T-helper 2 cell treated with Interferon-gamma antibody and Interleukin-4, amounts not matched to agents 100 ng/mL and 5 ng/mL, for 36 hours (primary cell): ENCODE measurements at regions not wholly inside any gene's neighbourhood (a gene's known extent, or its start where the extent isn't known, plus 50 kb on each side); places are given as distances from the start of the nearest gene placed in this dataset.

Experiments used
- intact Hi-C: fragments of 100-400 bp; cut with micrococcal nuclease; formaldehyde crosslinking; loops from one replicate; pipeline ENCODE4 v1.15.1; 2023

- intact Hi-C loops = no loop called here
Measured at GRCh38 chr21:27419153-27419552, 452.3 kb upstream of the ADAMTS5 start.

- intact Hi-C loops = no loop called here
Measured at GRCh38 chr21:27418346-27418745, 451.5 kb upstream of the ADAMTS5 start.

GRCh38 chr21:27412530-27412929 lies 445.6 kb upstream of the ADAMTS5 start:
- intact Hi-C loops = no loop called here

GRCh38 chr21:27408826-27409225 lies 441.9 kb upstream of the ADAMTS5 start:
- intact Hi-C loops = no loop called here

- intact Hi-C loops = no loop called here
Measured at GRCh38 chr21:27407271-27407670, 440.4 kb upstream of the ADAMTS5 start.

GRCh38 chr21:27406300-27407009 lies 439.6 kb upstream of the ADAMTS5 start:
- intact Hi-C loops = no loop called here

- intact Hi-C loops = no loop called here
Measured at GRCh38 chr21:27403011-27403410, 436.1 kb upstream of the ADAMTS5 start.

- intact Hi-C loops = no loop called here
Measured at GRCh38 chr21:27400045-27400444, 433.2 kb upstream of the ADAMTS5 start.

GRCh38 chr21:27397578-27397977 lies 430.7 kb upstream of the ADAMTS5 start:
- intact Hi-C loops = no loop called here

- intact Hi-C loops = no loop called here
Measured at GRCh38 chr21:27393726-27394125, 426.8 kb upstream of the ADAMTS5 start.

- intact Hi-C loops = no loop called here
Measured at GRCh38 chr21:27391990-27392389, 425.1 kb upstream of the ADAMTS5 start.

- intact Hi-C loops = no loop called here
Measured at GRCh38 chr21:27390384-27390783, 423.5 kb upstream of the ADAMTS5 start.

- intact Hi-C loops = no loop called here
Measured at GRCh38 chr21:27388825-27389224, 421.9 kb upstream of the ADAMTS5 start.

GRCh38 chr21:27382404-27382803 lies 415.5 kb upstream of the ADAMTS5 start:
- intact Hi-C loops = no loop called here

GRCh38 chr21:27380303-27380702 lies 413.4 kb upstream of the ADAMTS5 start:
- intact Hi-C loops = no loop called here

GRCh38 chr21:27379354-27379753 lies 412.5 kb upstream of the ADAMTS5 start:
- intact Hi-C loops = no loop called here

GRCh38 chr21:27372381-27372780 lies 405.5 kb upstream of the ADAMTS5 start:
- intact Hi-C loops = no loop called here

- intact Hi-C loops = no loop called here
Measured at GRCh38 chr21:27371975-27372331, 405.1 kb upstream of the ADAMTS5 start.

- intact Hi-C loops = no loop called here
Measured at GRCh38 chr21:27371115-27371974, 404.5 kb upstream of the ADAMTS5 start.

- intact Hi-C loops = no loop called here
Measured at GRCh38 chr21:27369978-27370571, 403.2 kb upstream of the ADAMTS5 start.

GRCh38 chr21:27369234-27369633 lies 402.3 kb upstream of the ADAMTS5 start:
- intact Hi-C loops = no loop called here

GRCh38 chr21:27366646-27367235 lies 399.9 kb upstream of the ADAMTS5 start:
- intact Hi-C loops = no loop called here
